Activated CD8-positive, alpha-beta T cell treated with anti-CD3 and anti-CD28 coated beads for 36 hours (primary cell): ENCODE measurements at regions not wholly inside any gene's neighbourhood (a gene's known extent, or its start where the extent isn't known, plus 50 kb on each side); places are given as distances from the start of the nearest gene placed in this dataset.

Source experiments
- ATAC-seq: fragments of 200-7000 bp; cut with Tn5 transposase; one replicate; pipeline ENCODE4 v1.10.0; 2021; ENCODE audit warnings: mild to moderate bottlenecking, moderate library complexity
- CTCF ChIA-PET: fragments of 350-600 bp; sonication (Branson Sonifier 250); formaldehyde crosslinking; loops from one replicate; lab custom pipeline; 2021; ENCODE audit warnings: antibody characterized with exemption; lab: Charles Lee
- POLR2A ChIA-PET: fragments of 350-600 bp; sonication (Branson Sonifier 250); formaldehyde crosslinking; loops from one replicate; lab custom pipeline; 2021; ENCODE audit warnings: antibody characterized with exemption; lab: Charles Lee
- DNase-seq: peaks from one replicate; pipeline ENCODE4 v3.0.0-alpha.2; 2020
- H3K27ac Mint-ChIP-seq: one replicate; pipeline ENCODE4 v1.8.0; 2021; ENCODE audit warnings: mild to moderate bottlenecking, mixed read lengths
- H3K27me3 Mint-ChIP-seq: one replicate; pipeline ENCODE4 v1.8.0; 2021; ENCODE audit warnings: mixed read lengths
- H3K36me3 Mint-ChIP-seq: one replicate; pipeline ENCODE4 v1.8.0; 2021; ENCODE audit warnings: low read depth, mixed read lengths
- H3K4me1 Mint-ChIP-seq: one replicate; pipeline ENCODE4 v1.8.0; 2021; ENCODE audit warnings: low read depth, mixed read lengths
- H3K4me3 Mint-ChIP-seq: one replicate; pipeline ENCODE4 v1.8.0; 2021; ENCODE audit warnings: mild to moderate bottlenecking, moderate library complexity, mixed read lengths
- H3K9me3 Mint-ChIP-seq: one replicate; pipeline ENCODE4 v1.8.0; 2021; ENCODE audit warnings: mixed read lengths
- intact Hi-C: fragments of 100-400 bp; cut with micrococcal nuclease; formaldehyde crosslinking; loops from one replicate; pipeline ENCODE4 v1.10.0; 2022
- TF ChIP-seq, protein P1 (sequence below): fragments of 200-600 bp; IDR thresholded peaks from one replicate; pipeline ENCODE4 v1.8.0; 2022; ENCODE audit warnings: antibody characterized with exemption, mild to moderate bottlenecking

GRCh38 chr9:134970198-134970597 lies 52.5 kb upstream of the FCN1 start:
- TF ChIP-seq, protein P1, sequence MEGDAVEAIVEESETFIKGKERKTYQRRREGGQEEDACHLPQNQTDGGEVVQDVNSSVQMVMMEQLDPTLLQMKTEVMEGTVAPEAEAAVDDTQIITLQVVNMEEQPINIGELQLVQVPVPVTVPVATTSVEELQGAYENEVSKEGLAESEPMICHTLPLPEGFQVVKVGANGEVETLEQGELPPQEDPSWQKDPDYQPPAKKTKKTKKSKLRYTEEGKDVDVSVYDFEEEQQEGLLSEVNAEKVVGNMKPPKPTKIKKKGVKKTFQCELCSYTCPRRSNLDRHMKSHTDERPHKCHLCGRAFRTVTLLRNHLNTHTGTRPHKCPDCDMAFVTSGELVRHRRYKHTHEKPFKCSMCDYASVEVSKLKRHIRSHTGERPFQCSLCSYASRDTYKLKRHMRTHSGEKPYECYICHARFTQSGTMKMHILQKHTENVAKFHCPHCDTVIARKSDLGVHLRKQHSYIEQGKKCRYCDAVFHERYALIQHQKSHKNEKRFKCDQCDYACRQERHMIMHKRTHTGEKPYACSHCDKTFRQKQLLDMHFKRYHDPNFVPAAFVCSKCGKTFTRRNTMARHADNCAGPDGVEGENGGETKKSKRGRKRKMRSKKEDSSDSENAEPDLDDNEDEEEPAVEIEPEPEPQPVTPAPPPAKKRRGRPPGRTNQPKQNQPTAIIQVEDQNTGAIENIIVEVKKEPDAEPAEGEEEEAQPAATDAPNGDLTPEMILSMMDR: no peak
- DNase-seq (no peak), ATAC-seq (no peak)
- Mint-ChIP-seq H3K36me3 (no peaks in the 10 kb centered on the region), H3K27ac (no peak overlapping the region), H3K9me3 (no peaks in the 10 kb centered on the region), H3K4me1 (no peaks in the 10 kb centered on the region), H3K27me3 (peaks cover 6% of the 10 kb centered on the region), H3K4me3 (no peak overlapping the region)
- CTCF ChIA-PET: no interaction called here
- intact Hi-C loops: no loop called here
- POLR2A ChIA-PET: no interaction called here

- Mint-ChIP-seq H3K4me3 (no peak overlapping the region), H3K9me3 (no peaks in the 10 kb centered on the region), H3K36me3 (no peaks in the 10 kb centered on the region), H3K27me3 (peaks cover 6% of the 10 kb centered on the region), H3K4me1 (no peaks in the 10 kb centered on the region), H3K27ac (no peak overlapping the region)
- no peak for DNase-seq
- CTCF ChIA-PET: no interaction called here
- intact Hi-C loops: no loop called here
- POLR2A ChIA-PET: no interaction called here
- TF ChIP-seq, protein P1: no peak
- ATAC-seq: no peak
Observed at GRCh38 chr9:134970719-134971118, 53.0 kb upstream of the FCN1 start.

GRCh38 chr9:134971196-134971595 lies 53.5 kb upstream of the FCN1 start:
- peaks cover 6% of the 10 kb centered on the region for H3K27me3 Mint-ChIP-seq
- no peaks in the 10 kb centered on the region for H3K4me1 Mint-ChIP-seq
- ATAC-seq (no peak), DNase-seq (no peak)
- intact Hi-C loops: no loop called here
- H3K9me3 Mint-ChIP-seq: no peaks in the 10 kb centered on the region
- POLR2A ChIA-PET: no interaction called here
- H3K36me3 Mint-ChIP-seq: no peaks in the 10 kb centered on the region
- no peak overlapping the region for H3K27ac Mint-ChIP-seq
- TF ChIP-seq, protein P1: no peak
- H3K4me3 Mint-ChIP-seq: no peak overlapping the region
- CTCF ChIA-PET: no interaction called here

GRCh38 chr9:134971696-134972095 lies 54.0 kb upstream of the FCN1 start:
- intact Hi-C loops: no loop called here
- TF ChIP-seq, protein P1: no peak
- peaks cover 6% of the 10 kb centered on the region for H3K27me3 Mint-ChIP-seq
- no peaks in the 10 kb centered on the region for H3K9me3 Mint-ChIP-seq
- H3K4me1 Mint-ChIP-seq: no peaks in the 10 kb centered on the region
- CTCF ChIA-PET: no interaction called here
- H3K36me3 Mint-ChIP-seq: no peaks in the 10 kb centered on the region
- H3K27ac Mint-ChIP-seq: no peak overlapping the region
- POLR2A ChIA-PET: no interaction called here
- DNase-seq: no peak
- H3K4me3 Mint-ChIP-seq: no peak overlapping the region
- ATAC-seq: no peak

DNA sequence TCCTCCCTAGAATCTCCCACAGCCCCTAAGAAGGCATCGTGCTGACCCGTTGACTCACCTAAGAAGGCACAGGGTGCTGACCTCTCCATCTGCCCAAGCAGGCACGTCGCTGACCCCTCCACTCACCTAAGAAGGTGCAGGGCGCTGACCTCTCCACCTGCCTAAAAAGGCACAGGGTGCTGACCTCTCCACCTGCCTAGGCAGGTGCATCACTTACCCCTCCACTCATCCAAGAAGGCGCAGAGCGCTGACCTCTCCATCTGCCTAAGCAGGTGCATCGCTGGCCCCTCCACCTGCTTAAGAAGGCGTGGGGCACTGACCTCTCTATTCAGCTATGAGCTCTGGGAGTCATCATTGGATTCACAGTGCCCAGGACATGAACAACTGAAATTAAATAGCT lies 54.4 kb upstream of the FCN1 start:
- Mint-ChIP-seq H3K4me1 (no peaks in the 10 kb centered on the region), H3K9me3 (no peaks in the 10 kb centered on the region), H3K27ac (no peak overlapping the region), H3K4me3 (no peak overlapping the region), H3K36me3 (no peaks in the 10 kb centered on the region), H3K27me3 (peaks cover 6% of the 10 kb centered on the region)
- intact Hi-C loops: no loop called here
- ATAC-seq: no peak
- ChIA-PET CTCF (no interaction called here), POLR2A (no interaction called here)
- TF ChIP-seq, protein P1: no peak
- no peak for DNase-seq
